ENCODE measurements at regions not wholly inside any gene's neighbourhood (a gene's known extent, or its start where the extent isn't known, plus 50 kb on each side); places are given as distances from the start of the nearest gene placed in this dataset.
"Not testable (repeated sequence)": the region's sequence is repeated elsewhere in the genome, so short reads cannot be mapped to it uniquely, and the experiment has no call there.

DNA sequence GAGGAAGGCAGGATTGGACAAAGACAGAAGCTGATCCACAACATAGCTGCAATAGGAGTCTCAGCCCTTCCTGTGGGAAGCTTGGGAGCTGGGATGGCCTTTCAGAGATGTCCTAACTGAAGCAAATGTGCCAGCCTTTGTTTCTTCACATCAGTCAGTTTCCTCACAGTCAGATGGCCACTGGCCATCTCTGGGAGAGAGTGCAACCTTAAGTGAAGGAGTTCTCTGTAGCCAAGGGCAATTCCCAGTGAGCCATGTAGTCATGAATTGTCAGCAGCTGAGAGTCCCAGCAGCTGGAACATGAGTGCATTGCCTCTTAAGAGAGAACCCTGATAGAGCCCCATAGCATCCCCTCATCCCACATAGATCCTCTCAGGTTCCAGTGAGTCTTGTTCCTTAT, 89.1 kb upstream of the LIFR start:
- DNase-seq: no peak

- DNase-seq: no peak
These were observed 92.4 kb upstream of the LIFR start for GRCh38 chr5:38648703-38649291.

DNA sequence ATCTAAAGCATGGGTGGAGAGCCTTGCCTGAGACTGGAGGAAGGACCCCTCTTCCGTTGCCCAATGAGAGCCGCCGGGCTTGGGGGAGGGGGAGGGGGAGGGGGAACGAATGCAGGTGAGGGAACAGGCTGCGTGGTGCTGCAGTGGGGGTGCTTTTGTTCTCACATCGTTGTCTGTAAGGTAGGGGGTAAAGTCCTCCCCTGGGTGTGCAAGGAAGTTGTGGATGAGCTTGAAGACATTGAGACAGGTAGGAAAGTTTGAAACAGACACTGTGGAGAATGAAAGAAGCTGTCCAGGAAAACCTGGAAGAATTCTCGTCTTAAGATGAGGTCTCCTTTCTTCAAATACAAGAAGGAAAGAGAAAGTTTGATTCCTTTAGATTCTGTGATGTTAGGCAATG, 94.1 kb upstream of the LIFR start:
- DNase-seq: no peak

DNA sequence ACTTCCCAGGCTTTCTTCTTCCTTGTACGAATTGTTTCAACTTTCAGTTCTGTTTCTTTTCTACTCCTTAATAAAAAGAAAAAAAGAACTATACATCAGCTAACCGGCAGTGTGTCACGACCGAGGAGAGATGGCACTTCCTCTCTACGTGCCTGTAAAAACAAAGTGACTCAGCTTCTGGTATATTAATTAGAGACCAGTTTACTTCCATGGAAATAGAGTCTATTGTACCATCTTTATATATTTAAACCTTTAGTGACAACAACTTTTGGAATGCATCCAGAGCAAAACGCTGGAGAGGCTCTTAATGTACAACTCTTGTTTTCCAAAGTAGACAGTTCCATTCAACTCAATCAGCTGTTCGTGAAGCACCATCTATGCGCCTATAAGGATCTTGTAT, 94.5 kb upstream of the LIFR start:
- no peak for DNase-seq

- no peak for DNase-seq
These were observed 95.4 kb upstream of the LIFR start for GRCh38 chr5:38651806-38652205.

- DNase-seq: no peak
These were observed 96.9 kb upstream of the LIFR start for GRCh38 chr5:38653389-38653788.

DNA sequence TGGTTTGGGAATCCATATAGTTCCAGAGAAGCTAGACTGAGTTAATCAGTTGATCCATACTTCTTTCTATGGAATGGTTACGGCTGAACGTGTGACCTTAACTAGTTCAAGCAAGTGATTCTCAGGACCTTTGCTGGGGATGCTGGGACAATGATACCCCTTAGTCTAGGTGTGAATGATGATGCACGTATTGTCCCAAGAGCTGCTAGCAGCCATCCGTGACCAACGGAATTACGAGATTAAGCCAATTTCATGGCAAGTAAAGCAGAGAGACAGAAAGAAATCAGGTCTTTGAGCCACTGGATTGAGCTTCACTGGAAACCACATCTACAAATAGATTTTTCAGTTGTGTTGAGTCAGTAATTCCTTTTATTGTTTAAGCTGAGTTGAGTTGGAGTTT, 99.2 kb upstream of the LIFR start:
- no peak for DNase-seq

DNA sequence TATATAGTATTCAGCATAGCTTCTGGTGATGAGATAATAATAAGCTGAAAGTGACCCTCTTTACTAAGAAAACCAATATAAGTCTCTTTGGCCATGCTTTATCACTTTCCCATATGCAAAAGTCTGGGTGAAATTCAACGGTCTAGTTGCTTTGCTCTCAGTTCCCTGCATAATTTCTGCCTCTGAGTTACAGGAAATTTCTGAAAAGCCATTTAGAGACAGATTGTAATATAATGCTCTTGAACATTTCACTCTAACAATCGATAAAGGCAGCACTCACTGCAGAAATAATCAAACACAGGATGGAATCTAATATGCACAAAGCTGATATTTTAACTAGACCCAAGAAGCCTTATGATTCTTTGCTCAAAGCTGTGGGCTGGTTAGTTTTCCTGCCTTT, 100.1 kb upstream of the LIFR start:
- no peak for DNase-seq

GRCh38 chr5:38657020-38657419, 100.6 kb upstream of the LIFR start:
- DNase-seq: no peak

DNA sequence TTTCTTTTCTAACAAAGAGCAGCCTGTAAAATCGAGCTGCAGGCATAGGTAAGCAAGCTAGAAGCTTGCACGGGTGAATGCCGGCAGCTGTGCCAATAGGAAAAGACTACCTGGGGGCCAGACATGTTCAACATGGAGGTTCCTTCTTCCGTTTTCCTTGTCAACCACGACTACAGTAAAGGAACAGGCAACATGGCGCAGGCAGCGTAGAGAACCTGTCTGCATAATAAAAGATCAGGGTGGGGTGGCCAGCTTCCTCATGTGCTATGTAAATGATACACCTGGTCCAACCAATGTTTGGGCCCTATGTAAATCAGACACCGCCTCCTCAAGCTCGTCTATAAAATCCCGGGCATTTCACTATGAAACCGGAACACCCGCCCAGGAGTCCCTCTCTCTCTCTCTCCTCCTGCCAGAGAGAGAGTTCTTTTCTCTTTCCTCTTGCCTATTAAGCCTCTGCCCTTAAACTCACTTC, 103.8 kb upstream of the LIFR start:
- no peak for DNase-seq

- DNase-seq: no peak
These were observed 105.6 kb upstream of the LIFR start for GRCh38 chr5:38662090-38662489.

- no peak for DNase-seq
These were observed 106.8 kb upstream of the LIFR start for GRCh38 chr5:38663249-38663648.

GRCh38 chr5:38666668-38667498, 110.4 kb upstream of the LIFR start:
- DNase-seq: no peak

DNA sequence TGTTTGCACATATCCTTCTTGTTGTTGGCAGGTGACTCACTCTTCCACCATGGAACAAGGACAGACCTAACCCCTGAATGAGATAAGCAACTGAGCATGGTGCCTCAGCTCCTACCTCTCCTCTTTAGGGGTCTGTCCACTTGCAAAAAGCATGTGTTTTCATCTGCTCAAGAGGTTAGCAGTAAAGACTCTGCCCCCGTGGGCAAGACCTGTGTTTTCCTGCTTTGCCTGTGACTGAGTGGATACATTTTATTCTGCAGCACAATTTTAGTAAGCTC, 111.0 kb upstream of the LIFR start:
- no peak for DNase-seq

DNA sequence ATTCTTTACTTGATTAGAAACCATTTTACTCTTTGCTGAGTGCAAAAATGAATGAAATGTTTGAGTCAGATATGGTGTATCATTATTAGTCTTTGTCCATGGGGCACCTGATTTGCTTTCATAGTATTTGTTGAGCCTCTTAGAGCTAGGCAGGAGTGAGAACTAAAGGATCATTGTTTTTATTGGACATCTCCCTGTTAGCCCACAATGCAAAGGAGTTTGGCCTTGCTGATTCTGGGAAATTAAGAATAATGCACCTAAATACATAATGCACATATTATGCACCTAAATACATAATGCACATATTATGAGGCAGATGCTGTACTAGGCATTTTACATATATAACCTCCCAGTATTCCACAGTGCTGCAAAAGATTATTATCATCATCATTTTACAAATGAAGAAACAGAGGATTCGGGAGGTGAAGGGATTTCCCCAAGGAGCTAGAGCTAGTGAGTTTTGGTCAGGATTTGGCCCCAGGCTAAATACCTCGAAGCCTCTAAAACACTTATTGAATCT, 113.0 kb upstream of the LIFR start:
- DNase-seq: no peak

DNA sequence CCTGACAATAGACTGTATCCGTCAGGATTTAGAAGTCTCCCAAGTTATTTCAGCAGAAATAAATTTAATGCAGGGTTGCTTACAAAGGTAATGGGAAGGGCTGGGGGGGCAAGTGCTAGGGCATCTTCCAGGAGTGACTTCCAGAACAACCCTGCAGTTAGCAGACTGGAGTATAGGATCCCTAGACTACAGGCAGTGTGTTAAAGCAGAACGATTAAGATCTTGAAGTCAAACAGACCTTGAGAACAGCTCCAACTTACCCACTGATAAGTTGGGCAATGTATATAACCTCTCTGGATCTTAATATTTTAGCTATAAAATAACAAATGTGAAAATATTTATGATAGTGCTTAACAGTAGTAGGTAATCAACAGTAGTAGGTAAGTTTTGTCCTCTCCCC, 113.6 kb upstream of the LIFR start:
- no peak for DNase-seq

DNA sequence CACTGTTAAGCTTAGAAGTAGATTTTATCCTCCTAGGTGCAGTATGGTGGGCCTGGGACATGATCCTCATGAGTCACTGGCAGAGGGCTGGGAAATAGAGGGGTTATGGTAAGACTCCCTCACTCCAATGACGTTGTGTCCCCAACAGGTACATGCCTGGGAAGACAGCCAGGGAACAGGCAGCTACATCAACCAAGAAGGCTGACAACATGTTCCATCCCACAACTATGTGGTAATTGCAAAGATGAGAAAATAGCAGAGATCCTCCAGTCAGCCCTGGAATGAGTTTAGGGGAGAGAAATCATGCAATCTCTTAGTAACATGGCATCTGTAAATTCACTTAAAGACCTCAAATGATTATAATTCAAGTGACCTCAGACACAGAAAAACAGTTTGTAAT, 114.4 kb upstream of the LIFR start:
- DNase-seq: no peak

DNA sequence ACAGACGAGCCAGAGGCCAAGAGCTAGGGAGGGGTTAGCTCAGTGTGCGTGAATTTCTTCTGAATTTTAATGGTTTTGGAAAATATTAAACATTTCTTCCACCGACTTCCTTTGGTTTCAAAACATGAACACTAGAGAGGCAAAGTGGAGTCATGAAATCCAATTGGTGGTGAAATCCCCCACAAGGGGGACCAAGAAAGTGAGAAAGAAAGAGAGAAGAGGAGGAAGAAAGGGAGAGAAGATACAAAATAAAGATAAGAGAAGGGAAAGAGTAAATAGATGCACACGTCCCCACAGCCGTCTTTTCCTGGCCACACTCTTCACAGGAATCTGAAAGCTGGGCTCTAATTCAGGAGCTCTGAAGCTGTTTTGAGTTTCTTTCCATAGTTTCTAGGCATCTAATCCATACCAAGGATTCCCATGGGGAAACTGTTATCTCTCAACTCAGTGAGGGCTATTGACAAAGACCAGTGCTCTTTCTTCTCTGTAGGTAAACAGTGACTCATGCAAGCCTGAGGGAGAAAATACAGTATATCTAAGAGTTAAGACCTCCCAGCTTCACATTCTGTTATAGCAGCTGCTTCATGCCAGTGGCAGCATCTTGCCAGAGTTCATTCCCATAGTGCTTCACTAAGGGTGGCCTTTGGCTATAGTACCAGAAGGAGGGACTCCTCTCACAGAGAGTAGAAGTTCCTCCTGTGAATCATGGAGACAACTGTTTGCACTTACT, 115.8 kb upstream of the LIFR start:
- no peak for DNase-seq

GRCh38 chr5:38673671-38674071, 117.2 kb upstream of the LIFR start:
- DNase-seq: no peak

DNA sequence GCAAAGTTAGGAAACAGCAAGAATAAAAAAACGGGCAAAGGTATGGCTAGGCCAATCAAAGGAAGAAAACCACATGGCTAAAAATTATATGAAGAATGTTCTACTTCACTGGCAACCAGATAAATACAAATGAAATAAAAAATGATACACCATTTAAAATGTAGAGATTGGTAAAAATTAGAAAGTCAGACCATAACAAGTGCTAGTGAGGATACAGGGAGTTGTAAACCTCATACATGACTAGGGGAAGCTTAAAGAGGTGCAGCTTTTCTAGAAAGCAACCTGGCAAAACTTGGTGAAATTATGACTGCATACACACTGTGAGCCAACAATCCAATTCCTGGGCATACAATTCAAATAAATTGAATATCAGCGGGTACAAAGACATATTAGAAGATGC, 119.0 kb upstream of the LIFR start:
- no peak for DNase-seq

DNA sequence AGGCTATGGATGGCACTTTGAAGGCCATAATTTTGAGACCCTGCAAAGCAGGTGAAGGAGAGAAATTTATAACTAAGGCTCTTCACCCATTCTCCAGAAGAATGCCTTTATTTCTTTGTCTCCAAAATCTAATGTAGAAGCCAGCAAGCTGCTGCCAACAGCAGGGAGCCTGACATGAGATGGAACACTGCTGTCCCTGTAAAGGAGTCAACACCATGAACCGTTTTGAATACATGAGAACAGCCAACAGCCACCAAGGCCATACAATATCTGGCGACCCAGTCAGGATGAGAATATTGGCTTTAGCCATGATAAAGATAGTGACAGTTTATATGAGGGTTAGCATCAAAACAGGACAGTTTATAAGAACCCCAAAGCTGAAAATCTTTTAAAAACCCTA, 121.2 kb upstream of the LIFR start:
- DNase-seq: no peak

DNA sequence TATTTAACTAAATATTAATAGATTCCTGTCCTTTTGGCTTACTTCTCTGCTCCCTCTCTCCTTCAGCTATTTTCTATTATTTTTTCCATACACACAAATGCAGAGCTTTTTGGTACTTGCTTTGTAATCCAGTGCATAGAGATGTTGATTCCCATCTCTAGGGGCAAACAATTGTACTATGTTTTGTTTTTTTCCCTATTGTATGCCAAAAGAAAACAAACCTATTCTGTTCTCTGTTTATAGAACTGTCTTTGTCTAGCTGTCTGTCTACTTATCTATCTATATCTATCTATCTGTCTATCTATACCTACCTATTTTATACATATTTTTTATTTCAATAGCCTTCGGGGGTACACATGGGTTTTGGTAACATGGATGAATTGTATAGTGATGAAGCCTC, 121.6 kb upstream of the LIFR start:
- no peak for DNase-seq

- not testable (repeated sequence) for DNase-seq
These were observed 122.3 kb upstream of the LIFR start for GRCh38 chr5:38678697-38679096.
